ENCODE measurements at regions not wholly inside any gene's neighbourhood (a gene's known extent, or its start where the extent isn't known, plus 50 kb on each side); places are given as distances from the start of the nearest gene placed in this dataset.

DNA sequence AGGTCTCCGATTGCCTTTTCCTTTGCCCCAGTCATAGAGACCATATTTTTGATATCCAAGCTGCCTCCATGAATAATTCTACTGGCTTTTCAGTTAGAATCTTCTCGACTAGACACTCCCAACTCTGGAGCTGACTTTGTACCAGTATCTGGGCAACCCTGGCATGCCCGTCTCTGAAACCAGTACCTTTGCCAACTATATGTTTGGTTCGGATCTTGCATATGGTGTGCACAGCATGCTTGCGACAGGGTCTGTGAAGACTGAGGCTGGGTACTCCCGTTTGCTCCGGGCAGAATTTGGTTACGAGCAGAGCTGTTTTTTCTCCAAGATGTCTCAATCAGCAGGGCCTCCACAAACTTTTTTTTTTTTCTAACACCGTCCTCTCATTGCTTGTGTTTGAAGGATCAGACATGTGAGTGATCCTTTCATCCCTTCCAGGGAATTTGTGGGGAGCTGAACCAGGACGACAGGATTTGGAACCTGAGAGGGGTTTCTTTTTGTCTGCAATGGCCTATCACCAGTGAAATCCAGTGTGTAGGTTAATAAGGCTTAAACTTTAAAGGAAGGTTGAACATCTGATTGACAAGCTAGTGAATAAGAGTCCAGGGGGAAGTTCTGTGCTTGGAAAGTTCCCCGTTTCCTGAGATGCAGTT lies 322.3 kb downstream of the MYCN start:
- intact Hi-C loops (cut with micrococcal nuclease): no loop called here
- no peak for ATAC-seq

DNA sequence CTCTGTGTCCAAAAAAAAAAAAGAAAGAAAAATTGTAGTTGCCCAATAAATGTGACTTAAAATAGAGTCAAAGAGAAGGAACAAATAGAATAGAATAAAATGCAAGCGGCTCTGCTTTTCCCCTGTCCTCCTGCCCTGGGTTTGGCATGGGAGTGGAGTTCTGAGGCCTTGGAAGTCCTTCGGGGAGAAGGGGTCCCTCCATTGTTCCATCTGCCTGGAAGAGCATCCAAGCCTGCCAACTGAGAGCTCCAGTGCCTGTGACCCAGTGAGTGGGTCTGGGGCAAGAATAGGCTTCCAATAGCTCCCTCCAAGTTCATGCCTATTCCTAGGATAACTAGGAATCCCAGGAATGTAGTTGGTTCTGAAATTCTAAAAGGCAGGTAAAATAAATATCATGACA lies 321.4 kb downstream of the MYCN start:
- intact Hi-C loops (cut with micrococcal nuclease): no loop called here
- no peak for ATAC-seq
- no peak for DNase-seq

More for the DNA sequence above, 322.3 kb downstream of the MYCN start:
- DNase-seq: no peak

DNA sequence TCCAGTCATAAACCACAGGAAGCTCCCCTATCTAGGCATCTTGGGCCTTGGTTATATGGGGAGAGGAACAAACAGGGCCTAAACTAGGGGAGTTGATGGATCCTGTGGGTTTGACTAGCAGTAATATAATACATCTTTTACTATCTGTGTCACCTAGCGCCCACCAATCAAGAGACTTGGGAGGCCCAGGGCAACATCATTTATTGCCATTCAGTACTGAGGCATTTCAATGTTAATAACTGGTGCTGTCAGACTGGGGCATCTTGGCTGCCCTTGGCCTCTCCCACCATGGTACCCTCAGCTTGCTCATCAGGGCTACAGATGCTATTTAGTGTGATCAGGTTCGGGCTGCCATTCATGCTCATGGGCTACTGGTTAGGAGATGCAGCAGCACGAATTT lies 320.7 kb downstream of the MYCN start:
- ATAC-seq: no peak
- DNase-seq: no peak
- intact Hi-C loops (cut with micrococcal nuclease): no loop called here

DNA sequence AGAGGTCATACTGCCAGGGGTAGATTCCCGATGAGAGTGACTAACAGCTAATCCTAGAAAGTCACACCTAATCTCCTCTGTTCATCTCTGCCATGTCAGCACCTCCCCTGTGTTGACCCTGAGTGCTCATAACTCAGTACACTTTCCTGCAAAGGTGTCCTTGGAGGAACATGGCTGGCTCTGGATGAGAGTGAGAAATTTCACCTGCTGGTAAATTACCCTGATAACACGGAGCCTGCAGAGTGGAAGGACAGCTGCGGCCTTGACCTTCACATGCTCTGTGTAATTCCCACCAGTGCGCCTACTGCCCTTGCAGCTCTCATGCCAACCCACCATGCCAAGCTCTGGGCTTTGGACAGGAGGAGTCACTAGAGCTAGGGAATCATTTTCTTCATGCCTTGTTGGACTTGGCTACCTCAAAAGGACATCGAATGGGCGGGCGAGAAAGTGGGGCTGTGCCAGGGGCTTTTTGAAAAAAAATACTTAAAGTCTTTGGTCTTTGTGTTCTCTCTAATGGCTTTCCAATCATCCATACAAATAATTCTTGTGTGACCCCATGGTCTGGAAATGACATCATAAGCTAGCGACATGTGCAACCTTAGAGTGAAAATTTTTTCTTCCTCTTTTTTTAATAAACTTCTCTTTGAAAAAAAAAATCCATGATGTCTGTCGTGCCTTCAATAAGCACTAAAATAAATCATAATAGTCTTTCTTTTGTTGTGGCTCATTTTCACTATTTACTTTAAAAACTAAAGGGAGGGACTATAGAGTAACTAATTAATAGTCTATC lies 319.9 kb downstream of the MYCN start:
- no peak for DNase-seq
- ATAC-seq: peak; percentile 32
- intact Hi-C loops (cut with micrococcal nuclease): no loop called here

DNA sequence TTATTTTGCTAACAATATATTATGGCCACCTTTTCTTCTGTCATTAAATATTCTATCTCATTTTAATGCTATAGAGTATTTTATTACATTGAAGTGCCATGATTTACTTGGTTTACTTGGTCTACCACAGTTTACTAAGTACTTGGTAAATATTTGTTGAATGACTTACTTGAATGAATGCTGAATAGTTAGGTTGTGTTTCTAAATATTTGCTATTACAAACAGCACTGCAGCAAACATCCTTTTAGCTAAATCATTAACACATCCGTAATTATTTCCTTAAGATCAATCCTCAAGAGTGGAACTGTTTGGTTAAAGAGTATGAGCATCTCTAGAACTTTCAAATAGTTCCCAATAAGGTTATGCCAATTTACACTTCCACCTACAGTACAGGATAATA lies 318.7 kb downstream of the MYCN start:
- DNase-seq (no peak), ATAC-seq (no peak)
- intact Hi-C loops (cut with micrococcal nuclease): loop anchor here (10.0 kb wide), 1 partner anchor 74 kb away; no protein-coding TSS in a partner anchor

DNA sequence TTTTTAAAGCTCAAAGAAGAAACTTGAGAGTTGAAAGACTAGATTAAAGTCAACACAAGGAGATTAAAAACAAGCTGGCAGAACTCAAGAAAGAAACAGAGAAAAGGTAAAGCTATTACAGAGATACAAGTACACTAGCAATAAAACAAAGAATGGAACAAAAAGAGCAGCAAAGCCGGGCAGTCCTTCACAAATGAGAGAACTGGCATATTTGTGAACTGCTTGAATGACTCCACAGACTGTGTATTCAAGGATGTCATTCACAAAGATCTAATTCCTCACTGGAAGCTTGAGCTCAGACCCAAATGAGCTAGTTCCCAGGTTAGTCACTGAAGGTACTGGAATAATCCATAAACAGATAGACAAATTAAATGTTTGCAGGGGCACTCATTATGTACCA lies 318.0 kb downstream of the MYCN start:
- intact Hi-C loops (cut with micrococcal nuclease): loop anchor here (10.0 kb wide), 1 partner anchor 74 kb away; no protein-coding TSS in a partner anchor
- ATAC-seq: no peak
- no peak for DNase-seq

DNA sequence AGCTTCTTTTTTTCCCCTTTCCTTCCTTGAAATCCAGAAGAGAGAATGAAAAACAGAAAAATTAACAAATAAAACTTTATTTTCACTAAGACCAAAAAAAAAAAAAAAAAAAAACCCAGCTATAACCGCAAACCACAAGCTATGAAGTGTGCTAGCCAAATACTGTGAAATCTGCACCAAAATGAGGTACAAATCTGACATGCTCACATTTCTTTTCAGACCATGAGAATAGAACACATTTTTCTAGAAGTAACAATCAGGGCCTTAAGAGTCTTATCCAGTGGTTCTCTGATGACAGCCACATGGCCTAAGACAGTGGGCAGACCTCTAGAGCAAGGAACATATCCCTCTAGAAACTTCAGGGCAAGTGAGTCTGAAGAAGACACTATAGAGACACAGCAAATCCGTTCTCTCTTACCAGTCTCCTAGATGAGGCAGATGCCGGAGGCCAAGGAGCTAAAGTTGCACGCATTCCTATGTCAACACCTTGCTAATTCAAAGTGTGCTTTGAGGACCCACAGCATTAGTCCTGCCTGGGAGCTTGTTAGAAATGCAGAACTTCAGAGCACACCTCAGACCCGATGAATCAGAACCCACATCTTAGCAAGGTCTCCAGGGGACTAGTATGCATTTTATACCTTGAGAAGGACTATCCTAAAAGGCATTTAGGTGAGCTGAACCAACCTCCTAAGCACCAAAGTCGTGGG lies 317.1 kb downstream of the MYCN start:
- ATAC-seq: no peak
- intact Hi-C loops (cut with micrococcal nuclease): loop anchor here (10.0 kb wide), 1 partner anchor 73 kb away; no protein-coding TSS in a partner anchor
- no peak for DNase-seq

DNA sequence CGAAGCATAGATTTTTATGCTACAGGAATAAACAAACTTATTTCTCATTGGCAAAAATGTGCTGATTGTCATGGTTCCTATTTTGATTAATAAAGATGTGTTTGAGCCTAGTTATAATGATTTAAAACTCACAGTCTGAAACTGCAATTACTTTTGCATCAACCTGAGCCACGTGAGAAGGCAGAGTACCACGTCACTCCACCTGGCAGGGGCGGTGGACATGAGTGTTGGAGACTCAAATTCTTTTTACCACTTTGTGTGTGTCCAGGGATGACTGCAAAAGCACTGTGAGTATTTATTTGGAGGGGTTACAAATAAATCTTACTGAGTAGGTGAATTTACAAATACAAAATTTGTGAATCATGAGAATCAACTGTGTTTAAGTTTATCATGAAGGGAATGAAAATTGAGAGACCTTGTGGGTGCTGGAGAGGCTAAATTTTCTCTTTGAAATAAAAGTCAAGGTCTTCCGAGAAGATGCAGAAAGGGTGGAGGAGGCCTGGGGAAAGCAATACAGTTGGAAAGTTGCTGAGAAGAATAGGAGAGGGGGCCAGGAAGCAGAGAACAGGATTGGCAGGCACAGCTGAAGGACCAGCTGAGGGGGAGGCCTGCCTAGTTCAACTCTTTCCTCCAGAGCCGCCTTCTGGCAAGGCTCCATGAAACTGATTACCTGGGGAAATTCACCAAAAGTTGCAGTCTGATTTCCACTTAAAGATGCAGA lies 316.4 kb downstream of the MYCN start:
- DNase-seq (no peak), ATAC-seq (no peak)
- intact Hi-C loops (cut with micrococcal nuclease): loop anchor here (10.0 kb wide), 1 partner anchor 72 kb away; no protein-coding TSS in a partner anchor

DNA sequence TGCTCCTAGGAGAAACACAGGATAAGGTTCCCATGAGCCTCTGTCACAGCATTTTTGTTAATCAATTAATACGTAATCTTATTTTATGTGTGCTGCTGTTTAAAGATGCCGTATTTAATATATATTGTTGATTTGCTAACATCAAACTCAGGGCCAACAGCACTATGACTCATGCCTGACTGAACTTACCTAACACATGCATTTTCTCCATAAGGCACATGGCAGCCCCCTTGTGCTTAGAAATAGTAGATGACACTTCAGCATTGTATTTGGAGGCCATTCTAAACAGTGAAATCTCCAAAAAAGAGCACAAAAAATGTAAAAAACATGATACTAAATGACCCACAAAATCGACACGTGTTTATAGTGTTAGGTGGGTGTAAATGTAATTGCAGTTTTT lies 314.8 kb downstream of the MYCN start:
- ATAC-seq: no peak
- intact Hi-C loops (cut with micrococcal nuclease): loop anchor here (10.0 kb wide), 1 partner anchor 70 kb away; no protein-coding TSS in a partner anchor
- DNase-seq: no peak

DNA sequence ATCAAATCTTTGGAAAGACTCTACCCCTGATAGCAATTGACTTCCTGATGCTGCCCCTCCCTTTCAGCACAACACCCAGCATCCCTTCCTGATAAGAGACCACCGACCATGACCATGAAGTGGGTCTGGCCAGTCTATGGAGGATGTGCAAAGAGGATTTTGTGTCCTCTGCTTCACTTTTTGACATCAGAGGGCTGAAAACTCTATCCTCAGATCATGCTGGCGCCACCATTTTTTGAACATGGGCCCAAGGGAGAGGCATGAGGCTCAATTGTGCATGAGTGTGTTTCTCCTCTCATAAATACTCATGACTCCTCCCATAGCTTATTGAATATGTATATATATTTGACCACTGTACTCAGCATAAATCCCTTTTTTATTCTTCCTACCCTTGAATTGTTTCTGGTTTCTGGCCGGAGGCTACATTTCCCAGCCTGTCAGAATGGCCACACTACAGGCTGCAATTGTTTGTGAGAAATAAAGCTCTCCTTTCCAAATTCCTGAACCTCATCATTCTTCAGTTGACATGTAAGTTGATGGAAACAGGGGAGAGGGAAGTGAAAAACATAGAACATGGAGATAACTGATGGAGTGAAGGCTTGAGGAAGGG lies 314.1 kb downstream of the MYCN start:
- DNase-seq (no peak), ATAC-seq (no peak)
- intact Hi-C loops (cut with micrococcal nuclease): loop anchor here (10.0 kb wide), 1 partner anchor 70 kb away; no protein-coding TSS in a partner anchor

DNA sequence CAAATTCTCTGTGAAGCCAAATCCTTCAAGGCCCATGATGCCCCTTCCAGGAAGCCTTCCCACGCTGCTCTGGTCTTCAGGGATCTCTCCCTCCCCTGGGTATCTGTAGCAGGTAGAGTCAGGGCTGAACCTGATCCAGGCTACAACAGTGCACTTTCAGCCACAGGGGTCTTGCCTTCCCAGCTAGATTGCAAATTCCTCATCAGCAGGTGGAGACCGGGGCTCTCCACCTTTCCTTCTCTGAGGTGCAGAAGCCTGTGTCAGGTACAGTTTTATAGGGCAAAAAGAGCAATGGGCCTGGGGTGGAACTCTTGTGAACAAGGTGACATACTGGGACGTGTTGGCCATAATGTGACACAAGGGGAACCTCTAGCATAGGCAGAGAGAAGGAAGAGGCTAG lies 312.9 kb downstream of the MYCN start:
- intact Hi-C loops (cut with micrococcal nuclease): loop anchor here (10.0 kb wide), 1 partner anchor 68 kb away; no protein-coding TSS in a partner anchor
- ATAC-seq (no peak), DNase-seq (no peak)

DNA sequence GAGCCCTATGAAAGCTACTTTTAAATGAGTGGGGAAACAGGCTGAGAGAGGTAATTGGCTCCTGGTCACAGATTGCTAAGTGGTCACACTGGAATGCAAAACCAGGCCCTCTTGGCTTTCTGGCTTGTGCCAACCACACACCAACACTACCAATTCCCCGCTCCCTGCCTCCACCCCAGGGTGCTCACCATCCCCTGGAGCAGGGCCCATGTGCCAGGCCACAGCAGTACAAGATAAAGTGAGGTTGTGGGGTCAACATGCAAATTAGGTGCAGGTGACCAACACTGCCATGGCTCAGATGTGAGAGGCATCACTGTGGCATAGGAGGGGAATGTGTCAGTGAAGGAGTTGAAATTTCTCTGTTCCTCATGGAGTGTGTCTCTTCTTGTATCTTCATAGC lies 312.5 kb downstream of the MYCN start:
- ATAC-seq: no peak
- intact Hi-C loops (cut with micrococcal nuclease): loop anchor here (10.0 kb wide), 1 partner anchor 68 kb away; no protein-coding TSS in a partner anchor

DNA sequence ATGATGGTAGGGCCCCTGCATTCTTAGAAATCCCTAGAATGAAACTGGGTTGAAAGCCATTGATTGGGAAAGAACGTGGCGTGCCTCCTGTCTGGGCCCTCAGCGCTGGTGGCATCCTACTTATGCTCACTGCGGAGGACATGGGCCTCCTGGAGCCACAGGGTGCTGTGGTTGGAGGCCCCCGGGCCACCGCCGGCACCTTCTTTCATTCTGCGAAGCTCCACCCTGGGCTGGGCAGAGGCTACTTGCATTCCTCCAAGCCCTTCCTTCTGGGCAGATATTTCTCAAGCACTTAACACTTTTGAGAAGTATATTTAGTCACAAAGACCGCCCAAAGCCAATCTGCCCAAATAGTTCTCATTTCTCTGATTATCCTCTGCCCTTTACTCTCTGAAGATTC lies 311.9 kb downstream of the MYCN start:
- intact Hi-C loops (cut with micrococcal nuclease): loop anchor here (10.0 kb wide), 1 partner anchor 67 kb away; no protein-coding TSS in a partner anchor
- no peak for ATAC-seq
- DNase-seq: no peak

More for the DNA sequence above, 312.5 kb downstream of the MYCN start:
- no peak for DNase-seq

DNA sequence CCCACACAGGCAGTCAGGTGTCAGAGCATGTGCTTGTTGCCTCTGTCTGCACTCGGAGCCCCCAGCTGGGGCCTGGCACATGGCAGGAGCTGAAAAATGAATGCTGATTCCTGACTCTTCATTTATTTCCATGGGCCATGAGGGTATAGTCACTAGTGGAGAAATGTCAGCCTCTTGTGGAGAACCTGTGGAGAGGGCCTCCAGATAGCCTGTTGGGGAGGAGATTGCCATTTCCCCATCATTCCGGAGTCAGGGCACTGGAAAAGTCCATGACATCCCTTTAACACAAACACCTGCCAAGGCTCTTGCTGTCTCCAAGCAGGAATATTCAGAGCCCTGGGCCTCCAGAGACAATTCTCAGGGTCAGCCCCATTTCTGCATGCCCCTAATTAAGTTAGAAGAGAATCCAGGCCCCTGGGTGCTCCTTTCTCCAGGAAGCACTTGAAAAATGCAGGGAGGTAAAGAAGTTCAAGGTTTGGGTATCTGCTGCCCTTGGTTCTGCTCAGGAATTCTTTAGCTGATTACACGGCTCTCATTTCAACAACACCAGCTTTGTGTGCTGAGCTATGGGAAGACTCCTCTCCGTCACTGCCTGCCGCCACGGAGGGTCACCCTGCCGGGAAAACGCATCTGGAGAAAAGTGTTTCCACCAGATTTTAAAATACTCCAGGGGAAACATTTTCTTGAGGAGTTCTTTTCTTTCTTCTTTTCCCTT lies 311.3 kb downstream of the MYCN start:
- intact Hi-C loops (cut with micrococcal nuclease): loop anchor here (10.0 kb wide), 1 partner anchor 67 kb away; no protein-coding TSS in a partner anchor
- ATAC-seq: no peak
- DNase-seq: no peak

DNA sequence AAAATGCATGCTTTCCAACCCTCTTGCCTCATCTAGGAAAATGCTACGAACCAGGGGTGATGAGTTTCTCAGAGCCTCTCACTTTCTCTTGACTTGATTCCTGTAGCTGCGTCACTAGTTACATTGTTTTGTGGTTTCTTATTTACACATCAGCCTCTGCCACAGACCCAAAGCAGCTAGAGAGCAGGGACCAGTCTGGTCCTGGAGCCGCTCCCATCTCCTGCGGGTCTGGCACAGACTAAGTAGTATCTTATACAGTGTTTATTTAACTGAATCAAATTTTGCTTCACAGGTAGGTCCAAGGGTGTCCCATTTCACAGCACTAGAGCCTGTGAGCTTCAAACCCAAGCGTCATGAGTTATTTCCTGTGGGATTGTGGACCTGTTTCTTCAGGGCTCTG lies 310.5 kb downstream of the MYCN start:
- ATAC-seq (no peak), DNase-seq (no peak)
- intact Hi-C loops (cut with micrococcal nuclease): loop anchor here (10.0 kb wide), 1 partner anchor 66 kb away; no protein-coding TSS in a partner anchor

DNA sequence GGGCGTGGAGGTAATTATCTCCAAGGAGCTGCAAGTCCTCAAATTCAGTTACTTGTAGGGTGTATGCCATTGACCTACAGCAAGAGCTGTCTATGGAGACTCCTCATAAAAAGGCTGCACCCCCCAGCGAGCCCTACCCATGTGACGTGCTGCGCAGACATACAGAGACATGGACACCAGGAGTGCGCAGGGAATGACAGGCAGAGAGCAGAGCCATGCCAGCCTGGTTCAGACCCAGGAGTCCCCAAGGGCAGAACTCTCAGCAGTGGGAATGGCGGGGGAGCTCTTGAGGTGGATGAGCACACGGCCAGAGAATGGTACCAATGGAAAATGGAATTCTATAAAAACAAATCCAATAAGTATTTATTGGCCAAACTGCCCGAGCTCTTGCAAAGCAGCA lies 310.1 kb downstream of the MYCN start:
- no peak for ATAC-seq
- DNase-seq: no peak
- intact Hi-C loops (cut with micrococcal nuclease): loop anchor here (10.0 kb wide), 1 partner anchor 66 kb away; no protein-coding TSS in a partner anchor

DNA sequence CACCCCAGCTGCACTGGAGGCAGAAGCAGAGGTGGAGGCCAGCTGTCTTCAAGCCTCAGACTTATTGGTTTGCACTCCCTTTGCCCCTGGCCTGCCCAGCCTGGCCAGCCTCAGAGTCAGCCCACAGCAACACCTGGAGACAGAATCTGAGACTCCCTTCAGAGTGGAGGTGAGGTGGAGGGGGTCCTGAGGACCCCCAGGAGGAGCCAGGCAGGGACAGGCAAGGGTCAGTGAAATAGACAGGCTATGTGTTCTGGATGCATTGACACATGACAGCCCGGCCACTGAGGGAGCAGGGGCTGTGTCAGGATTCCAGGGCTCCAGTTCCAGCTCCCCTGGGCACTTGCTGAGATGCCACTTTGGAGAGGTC lies 309.7 kb downstream of the MYCN start:
- intact Hi-C loops (cut with micrococcal nuclease): loop anchor here (10.0 kb wide), 1 partner anchor 65 kb away; no protein-coding TSS in a partner anchor
- ATAC-seq (no peak), DNase-seq (no peak)
